Glutamatergic neuron (in vitro differentiated cells): ENCODE measurements at regions not wholly inside any gene's neighbourhood (a gene's known extent, or its start where the extent isn't known, plus 50 kb on each side); places are given as distances from the start of the nearest gene placed in this dataset.
"Not testable (repeated sequence)": the region's sequence is repeated elsewhere in the genome, so short reads cannot be mapped to it uniquely, and the experiment has no call there.

Experiments
- DNase-seq: peaks from one replicate; pipeline ENCODE4 v3.0.0; 2022
- H3K27ac Mint-ChIP-seq: one replicate; pipeline ENCODE4 v1.8.0; 2020; ENCODE audit warnings: mild to moderate bottlenecking, mixed read lengths, inconsistent platforms; ENCODE audit not compliant: unreplicated experiment
- H3K27me3 Mint-ChIP-seq: one replicate; pipeline ENCODE4 v1.8.0; 2020; ENCODE audit warnings: mild to moderate bottlenecking, moderate library complexity, mixed read lengths, inconsistent platforms; ENCODE audit not compliant: unreplicated experiment
- H3K36me3 Mint-ChIP-seq: one replicate; pipeline ENCODE4 v1.8.0; 2020; ENCODE audit warnings: mild to moderate bottlenecking, mixed read lengths, inconsistent platforms; ENCODE audit not compliant: unreplicated experiment
- H3K4me1 Mint-ChIP-seq: one replicate; pipeline ENCODE4 v1.8.0; 2020; ENCODE audit warnings: mild to moderate bottlenecking, low read depth, mixed read lengths, inconsistent platforms; ENCODE audit not compliant: unreplicated experiment
- H3K4me3 Mint-ChIP-seq: one replicate; pipeline ENCODE4 v1.8.0; 2020; ENCODE audit warnings: mild to moderate bottlenecking, mixed read lengths, inconsistent platforms; ENCODE audit not compliant: unreplicated experiment
- H3K9me3 Mint-ChIP-seq: one replicate; pipeline ENCODE4 v1.8.0; 2020; ENCODE audit warnings: mild to moderate bottlenecking, moderate library complexity, mixed read lengths, inconsistent platforms; ENCODE audit not compliant: unreplicated experiment
- CTCF ChIP-seq: fragments of 200-600 bp; sonication (generic); IDR thresholded peaks from one replicate; pipeline ENCODE4 v1.5.0; 2021; ENCODE audit not compliant: partially characterized antibody, unreplicated experiment

GRCh38 chr14:38930898-38931297 lies 172.1 kb downstream of the SEC23A start:
- no peak overlapping the region for H3K27ac Mint-ChIP-seq
- H3K4me1 Mint-ChIP-seq, result no peaks in the 10 kb centered on the region
- H3K4me3 Mint-ChIP-seq, result no peak overlapping the region
- no peak for TF ChIP-seq CTCF
- no peaks in the 10 kb centered on the region for H3K27me3 Mint-ChIP-seq
- no peak for DNase-seq
- H3K36me3 Mint-ChIP-seq, result peaks cover 6% of the 10 kb centered on the region
- H3K9me3 Mint-ChIP-seq, result peaks cover 5% of the 10 kb centered on the region

- no peak overlapping the region for H3K27ac Mint-ChIP-seq
- no peaks in the 10 kb centered on the region for H3K4me1 Mint-ChIP-seq
- TF ChIP-seq CTCF, result no peak
- H3K9me3 Mint-ChIP-seq, result peaks cover 3% of the 10 kb centered on the region
- no peaks in the 10 kb centered on the region for H3K27me3 Mint-ChIP-seq
- no peak for DNase-seq
- no peak overlapping the region for H3K4me3 Mint-ChIP-seq
- no peaks in the 10 kb centered on the region for H3K36me3 Mint-ChIP-seq
Observed at GRCh38 chr14:38930022-38930421, 173.0 kb downstream of the SEC23A start.

GRCh38 chr14:38929416-38929815 lies 173.6 kb downstream of the SEC23A start:
- no peak overlapping the region for H3K27ac Mint-ChIP-seq
- H3K36me3 Mint-ChIP-seq, result peaks cover 5% of the 10 kb centered on the region
- no peak for DNase-seq
- no peak for TF ChIP-seq CTCF
- no peaks in the 10 kb centered on the region for H3K27me3 Mint-ChIP-seq
- no peak overlapping the region for H3K4me3 Mint-ChIP-seq
- H3K9me3 Mint-ChIP-seq, result peaks cover 3% of the 10 kb centered on the region
- H3K4me1 Mint-ChIP-seq, result no peaks in the 10 kb centered on the region

GRCh38 chr14:38921893-38922292 lies 181.1 kb downstream of the SEC23A start:
- H3K4me3 Mint-ChIP-seq, DNase-seq, H3K9me3 Mint-ChIP-seq, H3K27ac Mint-ChIP-seq, H3K4me1 Mint-ChIP-seq, H3K27me3 Mint-ChIP-seq: not testable (repeated sequence)
- H3K36me3 Mint-ChIP-seq, result peaks cover 13% of the 10 kb centered on the region

GRCh38 chr14:38915125-38915524 lies 187.9 kb downstream of the SEC23A start:
- Mint-ChIP-seq H3K4me3 (no peak overlapping the region), H3K9me3 (no peaks in the 10 kb centered on the region), H3K27ac (no peak overlapping the region), H3K27me3 (no peaks in the 10 kb centered on the region), H3K36me3 (peaks cover 10% of the 10 kb centered on the region), H3K4me1 (no peaks in the 10 kb centered on the region)
- TF ChIP-seq CTCF, result no peak
- no peak for DNase-seq

GRCh38 chr14:38910092-38910491 lies 192.9 kb downstream of the SEC23A start:
- no peak for TF ChIP-seq CTCF
- no peak overlapping the region for H3K4me3 Mint-ChIP-seq
- no peaks in the 10 kb centered on the region for H3K36me3 Mint-ChIP-seq
- H3K9me3 Mint-ChIP-seq, result no peaks in the 10 kb centered on the region
- no peaks in the 10 kb centered on the region for H3K4me1 Mint-ChIP-seq
- H3K27ac Mint-ChIP-seq, result no peak overlapping the region
- no peaks in the 10 kb centered on the region for H3K27me3 Mint-ChIP-seq
- DNase-seq, result no peak
